ENCODE measurements at regions not wholly inside any gene's neighbourhood (a gene's known extent, or its start where the extent isn't known, plus 50 kb on each side); places are given as distances from the start of the nearest gene placed in this dataset.

DNA sequence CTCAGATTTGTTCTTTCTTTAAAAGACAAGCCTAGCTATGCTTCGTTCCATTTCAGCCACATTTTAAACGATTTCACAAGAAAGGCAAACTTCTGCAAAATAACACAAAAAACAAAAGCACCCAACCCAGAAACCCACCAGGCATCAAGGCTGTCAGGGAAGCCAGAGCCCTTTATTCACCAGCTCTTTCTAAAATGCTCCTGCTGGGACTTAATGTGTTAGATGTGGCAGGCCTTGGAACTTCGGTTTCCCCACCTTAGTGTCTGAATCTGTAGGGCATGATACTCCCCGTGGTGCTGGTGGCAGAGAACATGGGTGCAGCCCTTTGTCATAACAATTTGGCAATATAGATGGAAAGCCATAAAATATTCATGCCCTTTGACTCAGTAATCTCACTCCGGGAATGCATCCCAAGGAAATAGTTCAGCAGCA is 56.8 kb upstream of the LCTL start:
- TF ChIP-seq TAF1 (IDR thresholded peaks at IDR 0.05; ENCODE audit: low read depth, low read length), result no peak
- no peak for TF ChIP-seq POLR2A (IDR thresholded peaks at IDR 0.05; ENCODE audit: low read depth, low read length)
